ENCODE measurements at regions not wholly inside any gene's neighbourhood (a gene's known extent, or its start where the extent isn't known, plus 50 kb on each side); places are given as distances from the start of the nearest gene placed in this dataset.

DNA sequence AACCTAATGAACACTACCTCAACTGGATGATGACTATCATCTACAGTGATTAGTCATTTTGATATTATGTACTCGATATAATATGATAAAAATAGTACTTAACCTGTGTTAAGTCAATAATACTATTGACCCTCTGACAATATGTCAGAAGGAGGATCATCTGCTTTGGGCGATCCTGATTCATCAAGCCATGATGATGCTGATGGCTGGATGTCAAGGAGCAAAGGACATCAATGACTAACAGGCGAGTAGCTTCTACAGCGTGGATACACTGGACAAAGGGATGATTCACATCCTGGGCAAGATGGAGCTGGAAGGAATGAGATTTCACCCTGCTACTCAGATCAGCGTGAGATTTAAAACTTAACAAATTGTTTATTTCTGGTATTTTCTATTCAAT lies 94.4 kb upstream of the SKAP2 start (continued):
- TF ChIP-seq GTF2F1 (IDR thresholded peaks at IDR 0.05; ENCODE audit: borderline replicate concordance, low read depth, low read length) = no peak
